Right lobe of liver (tissue), 6 donors: ENCODE measurements at regions not wholly inside any gene's neighbourhood (a gene's known extent, or its start where the extent isn't known, plus 50 kb on each side); places are given as distances from the start of the nearest gene placed in this dataset.

ENCODE experiments used
- ATAC-seq, 4 donors: fragments of 200-7000 bp; cut with Tn5 transposase; one replicate each; pipeline ENCODE4 v1.9.1; 2020; ENCODE audit warnings: mild to moderate bottlenecking in 4 of 4, moderate library complexity in 4 of 4
- DNase-seq, 3 donors: peaks; one replicate each; pipeline ENCODE4 v3.0.0-alpha.2; 2020
- H3K27ac ChIP-seq, 3 donors: fragments of 200-600 bp; one replicate each; pipeline ENCODE4 v1.8.0; 2022
- H3K27me3 ChIP-seq, 2 donors: fragments of 200-600 bp; one replicate each; pipeline ENCODE4 v1.8.0; 2022
- H3K36me3 ChIP-seq, 4 donors: fragments of 200-600 bp; sonication (generic) in 1 of 4; one replicate each; pipeline versions ENCODE4 v1.5.1 to v1.8.0; 2017 to 2022; ENCODE audit warnings: control low read depth in 1 of 4
- H3K4me1 ChIP-seq, 4 donors: fragments of 200-600 bp; sonication (generic) in 1 of 4; one replicate each; pipeline versions ENCODE4 v1.5.1 to v1.8.0; 2017 to 2022; ENCODE audit warnings: control low read depth in 1 of 4
- H3K4me3 ChIP-seq, 3 donors: fragments of 200-600 bp; one replicate each; pipeline ENCODE4 v1.8.0; 2022
- H3K9me3 ChIP-seq, 4 donors: fragments of 200-600 bp; sonication (generic) in 1 of 4; one replicate each; pipeline versions ENCODE4 v1.5.1 to v1.8.0; 2017 to 2022; ENCODE audit warnings: control low read depth in 1 of 4
- POLR2A ChIP-seq: fragments of 450-650 bp; IDR thresholded peaks from one replicate; pipeline ENCODE4 v1.6.1; 2017; ENCODE audit warnings: antibody characterized with exemption, mild to moderate bottlenecking
- WGBS: methylation state at CpG from one replicate; pipeline ENCODE4 v1.1.6; 2018; ENCODE audit warnings: low coverage, low lambda C conversion rate; ENCODE audit not compliant: insufficient coverage; ENCODE audit errors: missing lambda C conversion rate; 5-methylcytosine and 5-hydroxymethylcytosine counted together
- intact Hi-C, 2 donors: fragments of 100-400 bp; cut with DNase I; formaldehyde crosslinking; loops; one replicate each; pipeline versions ENCODE4 v1.11.2 to v1.14.1; 2022
- TF ChIP-seq, protein P1 (sequence below), 4 donors: fragments of 200-600 bp in 3 of 4; fragments of 450-650 bp in 1 of 4; IDR thresholded peaks; one replicate each; pipeline versions ENCODE4 v1.5.1 to v1.8.0; 2016 to 2022; ENCODE audit warnings: antibody characterized with exemption in 4 of 4, mild to moderate bottlenecking in 2 of 4
- donor health status: DM: no; HTN: yes; CAD: no.
- donor health status: DM: no; HTN: no; CAD: no.
- donor health status: DM: no; HTN: no; CAD: no.
- donor health status: DM: no; HTN: yes; CAD: no.
- donor health status: DM: no; HTN: yes; CAD: no.

- no peaks in the 10 kb centered on the region for H3K36me3 ChIP-seq
- H3K27ac ChIP-seq: no peak overlapping the region
- H3K9me3 ChIP-seq: no peaks in the 10 kb centered on the region
- ATAC-seq (no peak), DNase-seq (no peak)
- TF ChIP-seq POLR2A: no peak
- TF ChIP-seq, protein P1, sequence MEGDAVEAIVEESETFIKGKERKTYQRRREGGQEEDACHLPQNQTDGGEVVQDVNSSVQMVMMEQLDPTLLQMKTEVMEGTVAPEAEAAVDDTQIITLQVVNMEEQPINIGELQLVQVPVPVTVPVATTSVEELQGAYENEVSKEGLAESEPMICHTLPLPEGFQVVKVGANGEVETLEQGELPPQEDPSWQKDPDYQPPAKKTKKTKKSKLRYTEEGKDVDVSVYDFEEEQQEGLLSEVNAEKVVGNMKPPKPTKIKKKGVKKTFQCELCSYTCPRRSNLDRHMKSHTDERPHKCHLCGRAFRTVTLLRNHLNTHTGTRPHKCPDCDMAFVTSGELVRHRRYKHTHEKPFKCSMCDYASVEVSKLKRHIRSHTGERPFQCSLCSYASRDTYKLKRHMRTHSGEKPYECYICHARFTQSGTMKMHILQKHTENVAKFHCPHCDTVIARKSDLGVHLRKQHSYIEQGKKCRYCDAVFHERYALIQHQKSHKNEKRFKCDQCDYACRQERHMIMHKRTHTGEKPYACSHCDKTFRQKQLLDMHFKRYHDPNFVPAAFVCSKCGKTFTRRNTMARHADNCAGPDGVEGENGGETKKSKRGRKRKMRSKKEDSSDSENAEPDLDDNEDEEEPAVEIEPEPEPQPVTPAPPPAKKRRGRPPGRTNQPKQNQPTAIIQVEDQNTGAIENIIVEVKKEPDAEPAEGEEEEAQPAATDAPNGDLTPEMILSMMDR (IDR thresholded peaks at IDR 0.05): no peak
- H3K4me3 ChIP-seq: no peak overlapping the region
- intact Hi-C loops: no loop called here
- no peaks in the 10 kb centered on the region for H3K4me1 ChIP-seq
- H3K27me3 ChIP-seq: no peaks in the 10 kb centered on the region
- WGBS: 90% methylated on average over 7 of the region's 7 CpGs
Measured at GRCh38 chr12:45490232-45490881, 239.1 kb upstream of the ARID2 start.

DNA sequence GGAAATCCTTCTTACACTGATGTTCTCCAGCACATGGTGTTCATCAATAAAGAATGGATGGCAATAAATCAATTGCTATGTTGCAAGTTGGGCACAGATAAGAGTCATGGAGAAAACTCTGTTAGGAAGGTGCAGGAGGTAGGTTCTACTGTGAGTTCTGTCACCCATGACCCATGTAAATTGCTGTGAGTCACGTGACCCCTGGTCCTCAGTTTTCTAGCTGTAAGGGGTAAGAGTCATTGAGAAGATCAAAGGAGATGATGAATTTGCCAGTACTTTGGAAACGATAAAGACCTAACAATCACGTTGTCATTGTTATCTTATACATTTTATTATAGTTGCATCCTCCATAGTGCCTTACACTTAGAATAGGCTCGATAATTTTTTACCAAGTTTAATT, 235.2 kb upstream of the ARID2 start:
- ATAC-seq (no peak), DNase-seq (no peak)
- no peaks in the 10 kb centered on the region for H3K27me3 ChIP-seq
- no peaks in the 10 kb centered on the region for H3K36me3 ChIP-seq
- TF ChIP-seq POLR2A: no peak
- TF ChIP-seq, protein P1 (IDR thresholded peaks at IDR 0.05): no peak
- intact Hi-C loops: no loop called here
- no peak overlapping the region for H3K27ac ChIP-seq
- no peak overlapping the region for H3K4me3 ChIP-seq
- H3K9me3 ChIP-seq: no peaks in the 10 kb centered on the region
- no peaks in the 10 kb centered on the region for H3K4me1 ChIP-seq
- 61% methylated on average over 4 of the region's 4 CpGs for WGBS

DNA sequence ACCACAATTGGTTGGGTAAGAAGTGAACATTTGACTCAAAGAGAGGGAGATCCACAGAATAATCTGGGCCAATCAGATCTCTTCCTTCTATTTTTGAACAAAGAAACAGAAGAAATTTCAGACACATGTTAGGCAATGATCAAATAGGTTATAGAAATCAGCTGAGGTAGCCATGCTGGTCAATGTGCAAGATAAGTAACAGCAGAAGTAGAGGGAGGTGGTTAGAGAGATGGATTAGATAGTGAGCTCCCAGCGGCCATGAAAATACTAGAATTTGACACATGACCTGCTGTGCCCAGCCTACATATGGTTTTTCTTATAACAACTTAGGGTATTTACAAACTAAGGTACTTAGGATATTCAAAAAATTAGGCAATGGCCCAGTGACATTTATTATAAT, 230.9 kb upstream of the ARID2 start:
- DNase-seq: no peak
- ATAC-seq: no peak
- Histone ChIP-seq H3K9me3 (no peaks in the 10 kb centered on the region), H3K4me1 (no peaks in the 10 kb centered on the region), H3K36me3 (no peaks in the 10 kb centered on the region), H3K27ac (no peak overlapping the region), H3K27me3 (no peaks in the 10 kb centered on the region), H3K4me3 (no peak overlapping the region)
- intact Hi-C loops: no loop called here
- WGBS: 85% methylated on average over 1 of the region's 1 CpG
- TF ChIP-seq, protein P1 (IDR thresholded peaks at IDR 0.05): no peak
- no peak for TF ChIP-seq POLR2A

DNA sequence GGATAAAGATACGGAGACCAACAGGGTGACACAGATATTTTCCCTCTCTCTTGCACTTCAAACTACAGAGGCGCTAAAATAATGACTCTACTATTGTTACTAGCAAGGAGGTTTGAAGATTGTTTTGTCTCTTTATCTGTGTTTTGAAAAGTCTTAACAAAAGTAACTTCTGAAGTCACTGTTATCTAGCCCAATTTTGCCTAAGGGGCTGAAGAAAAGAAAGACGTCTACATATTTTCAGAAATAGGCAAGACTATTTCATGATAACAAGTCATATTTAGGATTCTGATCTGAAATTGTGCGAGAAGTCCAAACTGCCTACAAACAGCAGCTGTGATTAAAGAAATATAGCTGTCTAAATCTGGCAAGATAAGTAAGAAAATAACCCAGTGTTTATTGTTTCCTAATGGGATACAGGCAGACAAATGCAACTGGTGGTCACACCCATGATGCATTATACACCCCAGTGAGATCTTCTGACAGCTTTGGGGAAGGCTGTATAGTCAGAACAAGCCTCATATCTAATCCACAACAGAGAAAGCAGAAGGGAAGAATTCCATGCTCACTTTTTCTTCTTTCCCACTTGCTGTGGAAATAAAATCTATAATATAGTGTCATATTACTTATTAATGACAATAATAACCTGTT, 226.9 kb upstream of the ARID2 start:
- Histone ChIP-seq H3K36me3 (no peaks in the 10 kb centered on the region), H3K4me3 (no peak overlapping the region), H3K9me3 (no peaks in the 10 kb centered on the region), H3K27me3 (no peaks in the 10 kb centered on the region), H3K4me1 (no peaks in the 10 kb centered on the region), H3K27ac (no peak overlapping the region)
- intact Hi-C loops: no loop called here
- 65% methylated on average over 4 of the region's 4 CpGs for WGBS
- ATAC-seq: no peak
- TF ChIP-seq POLR2A: no peak
- TF ChIP-seq, protein P1 (IDR thresholded peaks at IDR 0.05): no peak
- no peak for DNase-seq
